ENCODE measurements at regions not wholly inside any gene's neighbourhood (a gene's known extent, or its start where the extent isn't known, plus 50 kb on each side); places are given as distances from the start of the nearest gene placed in this dataset.

- no peaks in the 10 kb centered on the region for H3K36me3 ChIP-seq (replicated peaks)
- DNase-seq (ENCODE audit: low spot score in 2 of 2) = peak in 1 of 2 experiments; percentile 86
- no peaks in the 10 kb centered on the region for H3K4me1 ChIP-seq
- H3K27me3 ChIP-seq (ENCODE audit: low read depth) = no peaks in the 10 kb centered on the region
- in situ Hi-C loops (cut with MboI; ENCODE audit: low sequenced_read_pairs) = no loop called here
- H3K4me3 ChIP-seq = no peak overlapping the region
- H3K9me3 ChIP-seq = 0 out of 2 replicates have a peak, but pooled peaks cover 3% of the 10 kb centered on the region
Observed at GRCh38 chr11:135075740-135076139, 663.7 kb upstream of the B3GAT1 start.

DNA sequence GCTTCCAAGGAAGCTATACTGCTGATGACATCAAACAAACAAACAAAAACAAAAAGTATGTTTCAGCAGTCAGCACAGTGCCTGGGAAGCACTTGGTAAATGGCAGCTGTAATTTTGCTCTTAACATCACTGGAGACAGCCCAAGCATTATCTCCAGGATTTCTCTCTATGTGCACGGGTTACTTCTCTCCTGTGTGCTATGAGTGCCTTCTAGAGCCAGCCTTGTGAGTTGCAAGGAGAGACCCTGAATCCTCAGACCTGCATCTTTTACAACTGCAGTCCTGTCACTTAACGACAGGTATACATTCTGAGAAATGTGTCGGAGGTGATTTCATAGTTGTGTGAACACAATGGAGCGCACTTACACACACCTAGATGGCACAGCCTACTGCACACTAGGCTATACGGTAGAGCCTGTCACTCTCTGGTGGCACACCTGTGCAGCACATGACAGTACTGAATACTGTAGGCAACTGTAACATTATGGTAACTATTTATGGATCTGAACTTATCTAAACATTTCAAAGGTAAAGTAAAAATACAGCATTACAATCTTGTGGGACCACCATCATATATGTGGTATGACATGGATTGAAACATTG is 662.5 kb upstream of the B3GAT1 start:
- Histone ChIP-seq H3K36me3 (replicated peaks) (no peaks in the 10 kb centered on the region), H3K27me3 (ENCODE audit: low read depth) (no peaks in the 10 kb centered on the region), H3K4me3 (no peak overlapping the region), H3K4me1 (no peaks in the 10 kb centered on the region), H3K9me3 (0 out of 2 replicates have a peak, but pooled peaks cover 3% of the 10 kb centered on the region)
- in situ Hi-C loops (cut with MboI; ENCODE audit: low sequenced_read_pairs) = no loop called here
- DNase-seq (ENCODE audit: low spot score in 2 of 2) = no peak

DNA sequence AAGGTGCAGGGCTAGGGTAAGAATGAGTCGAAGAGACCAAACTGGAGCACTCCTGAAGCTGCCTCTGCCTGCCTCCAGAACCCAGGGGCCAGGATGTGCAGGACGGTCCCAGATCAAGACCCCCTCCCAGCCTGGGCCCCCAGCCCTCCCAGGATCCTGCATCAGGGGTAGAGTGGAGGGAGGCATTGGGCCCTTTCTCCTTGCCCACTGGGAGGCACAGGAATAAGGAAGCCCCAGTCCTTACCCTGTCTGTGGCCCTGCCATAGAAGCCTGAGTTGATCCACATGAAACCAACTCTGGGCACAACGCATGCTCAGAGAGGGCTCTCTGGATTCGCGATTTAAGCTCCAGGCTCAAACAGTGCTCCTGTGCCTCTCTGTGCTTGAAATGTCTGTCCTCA is 661.8 kb upstream of the B3GAT1 start:
- Histone ChIP-seq H3K4me1 (no peaks in the 10 kb centered on the region), H3K4me3 (no peak overlapping the region), H3K27me3 (ENCODE audit: low read depth) (no peaks in the 10 kb centered on the region), H3K36me3 (replicated peaks) (no peaks in the 10 kb centered on the region), H3K9me3 (0 out of 2 replicates have a peak, but pooled peaks cover 3% of the 10 kb centered on the region)
- in situ Hi-C loops (cut with MboI; ENCODE audit: low sequenced_read_pairs) = no loop called here
- no peak for DNase-seq (ENCODE audit: low spot score in 2 of 2)

DNA sequence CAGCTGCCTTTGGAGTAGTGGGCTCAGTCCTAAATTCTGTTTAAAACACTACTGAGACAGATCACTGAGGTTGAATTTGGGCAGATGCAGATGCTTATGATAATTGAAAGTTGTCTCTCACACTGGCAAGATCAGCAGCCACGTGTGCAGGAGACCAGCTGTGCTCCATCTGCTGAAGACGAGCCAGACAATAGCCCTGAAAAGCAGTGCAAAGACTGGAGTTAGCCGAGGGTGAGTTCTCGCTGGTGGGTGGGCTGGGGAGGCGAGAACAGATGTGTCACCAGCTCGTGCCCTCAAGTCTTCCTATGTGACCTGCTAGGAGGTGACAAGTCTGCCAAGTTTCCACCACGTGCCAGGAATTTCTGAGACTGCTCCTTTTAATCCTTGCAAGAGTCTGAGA is 661.3 kb upstream of the B3GAT1 start:
- no peak overlapping the region for H3K4me3 ChIP-seq
- DNase-seq (ENCODE audit: low spot score in 2 of 2) = no peak
- no peaks in the 10 kb centered on the region for H3K36me3 ChIP-seq (replicated peaks)
- 0 out of 2 replicates have a peak, but pooled peaks cover 3% of the 10 kb centered on the region for H3K9me3 ChIP-seq
- no peaks in the 10 kb centered on the region for H3K4me1 ChIP-seq
- H3K27me3 ChIP-seq (ENCODE audit: low read depth) = no peaks in the 10 kb centered on the region
- in situ Hi-C loops (cut with MboI; ENCODE audit: low sequenced_read_pairs) = no loop called here

DNA sequence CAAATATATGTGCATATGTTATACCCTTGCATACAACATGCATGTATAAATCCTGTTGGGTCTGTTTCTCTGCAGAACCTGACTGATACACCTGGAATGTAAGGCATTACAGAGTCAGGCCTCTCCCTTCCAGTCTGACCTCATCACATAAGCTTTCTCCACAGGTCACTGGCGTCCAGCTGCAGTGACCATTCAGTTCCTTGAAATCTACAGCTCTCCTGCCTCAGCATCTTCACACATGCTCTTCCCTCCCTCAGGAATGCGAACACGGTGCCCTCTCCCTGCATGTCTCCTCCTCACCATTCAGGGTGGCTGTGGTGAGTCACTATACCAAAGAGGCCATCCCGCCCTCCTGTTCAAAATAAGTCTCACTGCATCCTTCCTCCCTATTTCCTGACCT is 657.8 kb upstream of the B3GAT1 start:
- H3K27me3 ChIP-seq (ENCODE audit: low read depth) = no peaks in the 10 kb centered on the region
- no peaks in the 10 kb centered on the region for H3K36me3 ChIP-seq (replicated peaks)
- no peak overlapping the region for H3K4me3 ChIP-seq
- no peak for DNase-seq (ENCODE audit: low spot score in 2 of 2)
- H3K4me1 ChIP-seq = no peaks in the 10 kb centered on the region
- in situ Hi-C loops (cut with MboI; ENCODE audit: low sequenced_read_pairs) = no loop called here
- no peaks in the 10 kb centered on the region for H3K9me3 ChIP-seq

DNA sequence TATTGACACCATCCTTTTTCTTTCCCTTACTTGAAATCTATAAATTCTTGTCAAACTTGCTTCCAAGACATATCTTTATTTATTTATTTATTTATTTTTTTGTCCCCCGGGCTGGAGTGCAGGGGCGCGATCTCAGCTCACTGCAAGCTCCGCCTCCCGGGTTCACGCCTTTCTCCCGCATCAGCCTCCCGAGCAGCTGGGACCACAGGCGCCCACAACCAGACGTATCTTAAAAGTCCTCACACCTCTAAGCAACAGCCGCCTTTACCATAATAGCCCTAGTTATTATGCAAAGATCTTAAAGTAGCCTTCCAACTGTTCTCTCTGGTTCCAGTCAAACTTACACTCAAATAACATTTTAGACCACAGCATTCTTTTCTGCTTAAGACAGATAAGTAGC is 657.0 kb upstream of the B3GAT1 start:
- Histone ChIP-seq H3K4me3 (no peak overlapping the region), H3K4me1 (no peaks in the 10 kb centered on the region), H3K27me3 (ENCODE audit: low read depth) (no peaks in the 10 kb centered on the region), H3K9me3 (no peaks in the 10 kb centered on the region), H3K36me3 (replicated peaks) (no peaks in the 10 kb centered on the region)
- DNase-seq (ENCODE audit: low spot score in 2 of 2) = no peak
- in situ Hi-C loops (cut with MboI; ENCODE audit: low sequenced_read_pairs) = no loop called here

- Histone ChIP-seq H3K9me3 (no peaks in the 10 kb centered on the region), H3K4me3 (no peak overlapping the region), H3K27me3 (ENCODE audit: low read depth) (no peaks in the 10 kb centered on the region), H3K4me1 (no peaks in the 10 kb centered on the region), H3K36me3 (replicated peaks) (no peaks in the 10 kb centered on the region)
- no peak for DNase-seq (ENCODE audit: low spot score in 2 of 2)
- in situ Hi-C loops (cut with MboI; ENCODE audit: low sequenced_read_pairs) = no loop called here
Observed at GRCh38 chr11:135062994-135063393, 651.0 kb upstream of the B3GAT1 start.

DNA sequence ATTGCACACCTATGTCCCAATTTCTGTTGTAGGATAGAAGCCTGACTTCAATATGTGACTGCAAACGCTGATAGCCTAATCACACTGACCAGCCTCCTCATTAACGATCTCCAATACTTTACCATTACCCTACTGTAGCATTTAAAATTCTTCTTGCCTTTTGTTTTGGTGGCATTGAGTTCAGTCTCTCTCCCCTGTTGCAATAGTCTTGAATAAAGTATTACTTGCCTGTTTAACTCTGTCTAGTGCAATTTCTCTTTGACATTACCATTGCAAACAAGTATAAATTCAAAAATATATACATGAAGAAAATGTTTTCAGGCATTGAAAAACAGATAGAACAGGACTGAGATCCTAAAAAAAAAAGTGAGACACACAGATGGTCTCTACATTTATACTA is 649.1 kb upstream of the B3GAT1 start:
- DNase-seq (ENCODE audit: low spot score in 2 of 2) = no peak
- in situ Hi-C loops (cut with MboI; ENCODE audit: low sequenced_read_pairs) = no loop called here
- H3K4me1 ChIP-seq = no peaks in the 10 kb centered on the region
- no peaks in the 10 kb centered on the region for H3K36me3 ChIP-seq (replicated peaks)
- H3K4me3 ChIP-seq = no peak overlapping the region
- H3K9me3 ChIP-seq = no peaks in the 10 kb centered on the region
- peaks cover 2% of the 10 kb centered on the region; the same call in 1 of the 2 replicates for H3K27me3 ChIP-seq (ENCODE audit: low read depth)

DNA sequence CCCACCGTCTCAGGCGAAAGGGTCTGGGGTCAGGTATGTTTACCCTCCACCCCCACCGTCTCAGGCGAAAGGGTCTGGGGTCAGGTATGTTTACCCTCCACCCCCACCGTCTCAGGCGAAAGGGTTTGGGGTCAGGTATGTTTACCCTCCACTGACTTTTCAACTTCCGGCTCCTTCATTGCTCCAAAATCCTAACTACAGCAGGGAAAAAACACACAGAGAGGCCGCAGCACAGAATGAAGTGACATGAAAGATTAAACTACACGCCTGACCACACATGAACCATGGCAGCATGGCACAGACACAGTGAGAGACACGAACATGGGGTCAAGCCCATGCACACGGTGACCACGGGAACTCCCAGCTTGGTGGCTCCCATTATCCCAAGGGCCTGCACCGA is 634.9 kb upstream of the B3GAT1 start:
- H3K36me3 ChIP-seq (replicated peaks) = no peaks in the 10 kb centered on the region
- no peak for DNase-seq (ENCODE audit: low spot score in 2 of 2)
- H3K27me3 ChIP-seq (ENCODE audit: low read depth) = peaks cover 2% of the 10 kb centered on the region
- in situ Hi-C loops (cut with MboI; ENCODE audit: low sequenced_read_pairs) = no loop called here
- no peak overlapping the region for H3K4me3 ChIP-seq
- no peaks in the 10 kb centered on the region for H3K9me3 ChIP-seq
- H3K4me1 ChIP-seq = no peaks in the 10 kb centered on the region

- no peak for DNase-seq (ENCODE audit: low spot score in 2 of 2)
- Histone ChIP-seq H3K9me3 (no peaks in the 10 kb centered on the region), H3K27me3 (ENCODE audit: low read depth) (peaks cover 2% of the 10 kb centered on the region), H3K36me3 (replicated peaks) (no peaks in the 10 kb centered on the region), H3K4me3 (no peak overlapping the region), H3K4me1 (no peaks in the 10 kb centered on the region)
- in situ Hi-C loops (cut with MboI; ENCODE audit: low sequenced_read_pairs) = no loop called here
Observed at GRCh38 chr11:135046556-135046955, 634.5 kb upstream of the B3GAT1 start.

DNA sequence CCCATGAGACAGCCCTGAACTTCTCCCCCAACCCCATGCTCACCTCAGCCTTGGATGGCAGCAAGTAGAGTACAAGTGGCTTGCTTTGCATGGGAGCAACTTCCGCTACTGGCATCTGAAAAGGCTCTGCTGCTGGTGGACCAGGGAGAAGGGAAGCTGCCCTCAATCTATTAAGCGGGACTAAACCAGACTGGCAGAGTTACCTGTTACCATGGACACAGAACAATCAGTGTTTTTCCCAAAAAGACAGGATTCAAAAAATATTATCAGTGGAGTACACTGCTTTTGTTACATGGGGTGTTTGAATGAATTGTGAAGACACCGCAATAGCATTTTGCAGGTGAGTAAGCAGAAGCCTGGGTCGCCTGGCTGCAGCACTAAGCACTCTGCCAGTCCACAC is 631.4 kb upstream of the B3GAT1 start:
- in situ Hi-C loops (cut with MboI; ENCODE audit: low sequenced_read_pairs) = no loop called here
- H3K4me1 ChIP-seq = no peaks in the 10 kb centered on the region
- no peaks in the 10 kb centered on the region for H3K36me3 ChIP-seq (replicated peaks)

DNA sequence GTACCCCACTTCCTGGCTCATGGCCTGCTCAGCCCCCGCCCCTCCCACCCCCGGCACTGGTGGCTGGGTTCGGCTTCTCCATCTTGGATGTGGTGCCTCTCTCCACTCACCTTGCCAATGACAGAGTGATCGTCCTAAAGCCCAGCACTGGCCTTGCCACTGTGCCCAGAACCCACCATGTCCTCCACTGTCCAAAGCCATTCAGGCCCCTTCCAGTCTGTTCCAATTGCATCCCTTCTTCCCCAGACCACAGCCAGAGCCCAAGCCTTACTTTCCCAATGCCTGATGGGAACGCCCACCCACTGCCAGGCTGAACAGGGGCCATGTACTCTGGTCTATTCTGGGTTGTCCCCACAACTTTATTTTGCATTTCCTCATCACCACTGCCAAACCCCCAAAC is 625.8 kb upstream of the B3GAT1 start:
- no peak for DNase-seq (ENCODE audit: low spot score in 2 of 2)
- Histone ChIP-seq H3K4me1 (no peaks in the 10 kb centered on the region), H3K9me3 (no peaks in the 10 kb centered on the region), H3K4me3 (no peak overlapping the region), H3K36me3 (replicated peaks) (no peaks in the 10 kb centered on the region), H3K27me3 (ENCODE audit: low read depth) (no peaks in the 10 kb centered on the region)
- in situ Hi-C loops (cut with MboI; ENCODE audit: low sequenced_read_pairs) = no loop called here

More for the DNA sequence above, 631.4 kb upstream of the B3GAT1 start:
- Histone ChIP-seq H3K9me3 (no peaks in the 10 kb centered on the region), H3K27me3 (ENCODE audit: low read depth) (peaks cover 2% of the 10 kb centered on the region), H3K4me3 (no peak overlapping the region)
- DNase-seq (ENCODE audit: low spot score in 2 of 2) = no peak

DNA sequence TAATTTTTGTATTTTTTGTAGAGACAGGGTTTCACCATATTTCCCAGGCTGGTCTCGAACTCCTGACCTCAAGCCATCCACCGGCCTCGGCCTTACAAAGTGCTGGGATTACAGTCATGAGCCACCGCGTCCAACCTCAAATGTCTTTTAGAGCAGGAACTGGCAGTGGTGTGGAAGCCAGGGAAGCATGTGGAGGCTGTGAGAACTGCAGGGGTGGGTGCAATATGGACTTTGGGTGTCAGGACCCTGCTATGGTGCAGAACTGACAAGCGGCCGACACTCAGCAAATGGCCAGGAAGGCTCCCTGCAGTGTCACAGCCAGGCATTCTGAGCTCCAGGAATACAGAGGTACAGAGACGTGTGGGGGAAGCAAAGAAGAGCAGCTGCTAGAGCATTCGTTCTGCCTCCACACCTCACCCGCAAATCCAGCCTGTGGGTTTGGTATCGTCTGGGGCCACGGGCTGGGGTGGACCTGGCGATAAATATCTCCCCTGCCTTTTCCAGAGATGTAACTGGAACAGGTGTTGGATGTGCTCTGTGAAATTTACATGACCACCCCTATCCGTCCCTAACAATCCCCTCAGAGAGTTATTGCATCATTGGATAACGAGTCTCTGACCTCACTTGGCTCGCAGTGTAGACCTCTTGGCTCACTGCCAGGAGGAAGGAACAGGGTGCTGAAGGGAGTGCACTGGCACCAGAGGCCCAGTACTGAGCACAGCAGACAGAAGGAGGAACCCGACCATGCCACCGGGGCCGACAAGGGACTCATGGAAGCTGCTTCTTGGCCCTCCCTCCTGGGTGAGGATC is 624.7 kb upstream of the B3GAT1 start:
- no peaks in the 10 kb centered on the region for H3K9me3 ChIP-seq
- no peak overlapping the region for H3K4me3 ChIP-seq
- no peak for DNase-seq (ENCODE audit: low spot score in 2 of 2)
- H3K36me3 ChIP-seq (replicated peaks) = no peaks in the 10 kb centered on the region
- H3K4me1 ChIP-seq = no peaks in the 10 kb centered on the region
- in situ Hi-C loops (cut with MboI; ENCODE audit: low sequenced_read_pairs) = no loop called here
- no peaks in the 10 kb centered on the region for H3K27me3 ChIP-seq (ENCODE audit: low read depth)

GRCh38 chr11:135035282-135035681 is 623.2 kb upstream of the B3GAT1 start:
- Histone ChIP-seq H3K4me1 (no peaks in the 10 kb centered on the region), H3K36me3 (replicated peaks) (no peaks in the 10 kb centered on the region), H3K27me3 (ENCODE audit: low read depth) (no peaks in the 10 kb centered on the region), H3K9me3 (no peaks in the 10 kb centered on the region), H3K4me3 (no peak overlapping the region)
- no peak for DNase-seq (ENCODE audit: low spot score in 2 of 2)
- in situ Hi-C loops (cut with MboI; ENCODE audit: low sequenced_read_pairs) = no loop called here
